A549 (cell line): ENCODE measurements at regions not wholly inside any gene's neighbourhood (a gene's known extent, or its start where the extent isn't known, plus 50 kb on each side); places are given as distances from the start of the nearest gene placed in this dataset.

Source experiments
- ATAC-seq, 2 experiments: fragments of 200-7000 bp in 1 of 2; fragments of >200 bp in 1 of 2; cut with Nextera tagmentation in 1 of 2; cut with Tn5 transposase in 1 of 2; 3 replicates each; pipeline versions ENCODE4 v1.8.0 to v1.9.1; 2018 to 2020; ENCODE audit warnings: mild to moderate bottlenecking in 1 of 2, moderate library complexity in 1 of 2
- CTCF ChIA-PET: fragments of 300-600 bp; sonication (Branson Sonifier 250); formaldehyde crosslinking; extraction: SDS; loops from one replicate; lab custom pipeline; 2021; ENCODE audit warnings: antibody characterized with exemption, inconsistent platforms; lab: Yijun Ruan, JAX
- POLR2A ChIA-PET: fragments of 350-600 bp; formaldehyde crosslinking; extraction: SDS; loops from one replicate; lab custom pipeline; 2021; ENCODE audit warnings: antibody characterized with exemption, inconsistent platforms; lab: Yijun Ruan, JAX
- DNase-seq, 2 experiments: peaks; one replicate each; pipeline versions ENCODE4 v3.0.0 to v3.0.0-alpha.2; 2011 to 2016; ENCODE audit warnings: low read depth in 1 of 2, low spot score in 1 of 2
- FAIRE-seq: peaks from 2 replicates; lab custom pipeline; 2011; peaks lifted over from hg19 to GRCh38; lab: Jason Lieb, UNC
- H3K27ac ChIP-seq, 2 experiments: fragments of >200 bp; sonication (Bioruptor Twin); formaldehyde crosslinking; 3 replicates each; pipeline ENCODE4 v1.5.1; 2016 to 2017
- H3K4me1 ChIP-seq: fragments of >200 bp; sonication (Bioruptor Twin); formaldehyde crosslinking; 3 replicates; pipeline ENCODE4 v1.6.1; 2016
- H3K4me2 ChIP-seq: fragments of >200 bp; sonication (Bioruptor Twin); formaldehyde crosslinking; 3 replicates; pipeline ENCODE4 v1.6.1; 2016
- H3K4me3 ChIP-seq: fragments of >200 bp; sonication (Bioruptor Twin); formaldehyde crosslinking; 3 replicates; pipeline ENCODE4 v1.5.1; 2016
- H3K9me3 ChIP-seq: fragments of >200 bp; sonication (Bioruptor Twin); formaldehyde crosslinking; 3 replicates; pipeline ENCODE4 v1.6.1; 2016
- CEBPB ChIP-seq, 2 experiments: fragments of >200 bp in 1 of 2; sonication (Bioruptor Twin) in 1 of 2; formaldehyde crosslinking in 1 of 2; IDR thresholded peaks; 2 replicates each; pipeline ENCODE4 v1.6.1; 2012 to 2016
- CTCF ChIP-seq: fragments of >200 bp; sonication (Bioruptor Twin); formaldehyde crosslinking; IDR thresholded peaks from 3 replicates; pipeline ENCODE4 v1.5.1; 2016
- ESRRA ChIP-seq: fragments of 150-350 bp; IDR thresholded peaks from 2 replicates; pipeline ENCODE4 v1.6.1; 2014; ENCODE audit warnings: mild to moderate bottlenecking, low read length, borderline replicate concordance
- GATA3 ChIP-seq: IDR thresholded peaks from 2 replicates; pipeline ENCODE4 v1.6.1; 2012; ENCODE audit warnings: borderline replicate concordance
- HES2 ChIP-seq: fragments of >200 bp; sonication (Bioruptor Twin); formaldehyde crosslinking; IDR thresholded peaks from 2 replicates; pipeline ENCODE4 v1.6.1; 2016
- HMGXB4 ChIP-seq: fragments of 250-450 bp; sonication (Bioruptor Pico); IDR thresholded peaks from 2 replicates; pipeline ENCODE4 v1.5.0; 2021; ENCODE audit warnings: mild to moderate bottlenecking, moderate library complexity, borderline replicate concordance
- JUN ChIP-seq, 2 experiments: fragments of >200 bp; sonication (Bioruptor Twin); formaldehyde crosslinking; IDR thresholded peaks; 2 replicates in 1 of 2; 3 replicates in 1 of 2; pipeline ENCODE4 v1.6.1; 2016 to 2017
- JUNB ChIP-seq: fragments of >200 bp; sonication (Bioruptor Twin); formaldehyde crosslinking; IDR thresholded peaks from 2 replicates; pipeline ENCODE4 v1.6.1; 2016
- NR3C1 ChIP-seq: fragments of >200 bp; sonication (Bioruptor Twin); formaldehyde crosslinking; IDR thresholded peaks from 3 replicates; pipeline ENCODE4 v1.6.1; 2017
- POLR2A ChIP-seq: IDR thresholded peaks from 2 replicates; pipeline ENCODE4 v1.6.1; 2012; ENCODE audit warnings: mild to moderate bottlenecking, low read length
- POLR2AphosphoS2 ChIP-seq: conservative IDR thresholded peaks from 2 replicates; pipeline ENCODE4 v1.6.1; 2012; ENCODE audit warnings: low read length, improper control_type of control experiment, inconsistent platforms
- RCOR1 ChIP-seq: fragments of 150-350 bp; IDR thresholded peaks from 2 replicates; pipeline ENCODE4 v1.6.1; 2014; ENCODE audit warnings: antibody characterized with exemption, low read length, low read depth
- REST ChIP-seq: fragments of 200-600 bp; sonication (generic); IDR thresholded peaks from 2 replicates; pipeline ENCODE4 v1.6.1; 2016; ENCODE audit warnings: antibody characterized with exemption, mild to moderate bottlenecking, moderate library complexity
- SMC3 ChIP-seq: fragments of >200 bp; sonication (Bioruptor Twin); formaldehyde crosslinking; IDR thresholded peaks from 3 replicates; pipeline ENCODE4 v1.6.1; 2018; ENCODE audit warnings: inconsistent platforms
- SREBF2 ChIP-seq: fragments of 450-650 bp; IDR thresholded peaks from 2 replicates; pipeline ENCODE4 v1.6.1; 2014; ENCODE audit warnings: mild to moderate bottlenecking, moderate library complexity
- TP53 ChIP-seq: fragments of 250-450 bp; sonication (Bioruptor Pico); IDR thresholded peaks from 2 replicates; pipeline ENCODE4 v1.5.0; 2021; ENCODE audit warnings: mild to moderate bottlenecking, moderate library complexity
- USF2 ChIP-seq: fragments of 450-650 bp; IDR thresholded peaks from 2 replicates; pipeline ENCODE4 v1.6.1; 2014; ENCODE audit warnings: antibody characterized with exemption
- WGBS: methylation state at CpG from one replicate; pipeline ENCODE4 v1.1.6; 2017; ENCODE audit errors: missing lambda C conversion rate; 5-methylcytosine and 5-hydroxymethylcytosine counted together

- WGBS: 39% methylated on average over 2 of the region's 2 CpGs
- ATAC-seq: no peak
- CTCF ChIA-PET: interaction anchor here (1.0 kb wide), 1 partner anchor 30 kb away, joined by 7 read pairs; no protein-coding TSS in a partner anchor
- Histone ChIP-seq H3K9me3 (no peaks in the 10 kb centered on the region), H3K4me2 (no peak overlapping the region), H3K27ac (no peak overlapping the region), H3K4me3 (no peak overlapping the region), H3K4me1 (no peaks in the 10 kb centered on the region)
- TF ChIP-seq RCOR1: no peak
- no peak for TF ChIP-seq SMC3
- no peak for TF ChIP-seq JUN (IDR thresholded peaks at IDR 0.05)
- no peak for TF ChIP-seq JUNB
- POLR2A ChIA-PET: no interaction called here
- no peak for FAIRE-seq
- no peak for DNase-seq
Observed at GRCh38 chrX:69357317-69357716, 146.8 kb upstream of the NALF2 start.

- Histone ChIP-seq H3K27ac (no peak overlapping the region), H3K4me2 (no peak overlapping the region), H3K4me1 (no peaks in the 10 kb centered on the region), H3K4me3 (no peak overlapping the region), H3K9me3 (no peaks in the 10 kb centered on the region)
- CTCF ChIA-PET: no interaction called here
- WGBS: 17% methylated on average over 2 of the region's 2 CpGs
- ATAC-seq (no peak), FAIRE-seq (no peak), DNase-seq (no peak)
- TF ChIP-seq NR3C1 (no peak), GATA3 (no peak), SREBF2 (no peak), POLR2AphosphoS2 (no peak), TP53 (no peak), CEBPB (IDR thresholded peaks at IDR 0.05) (no peak), HES2 (no peak), CTCF (no peak), USF2 (no peak), POLR2A (no peak), SMC3 (no peak), HMGXB4 (CRISPR knock-in tag) (no peak), ESRRA (no peak), REST (no peak)
- POLR2A ChIA-PET: no interaction called here
Observed at GRCh38 chrX:69324851-69325250, 159.6 kb upstream of the PJA1 start.
